Activated CD4-positive, alpha-beta T cell treated with anti-CD3 and anti-CD28 coated beads, Interleukin-2, amount 50 U/mL, for 24 hours (primary cell): ENCODE measurements at regions not wholly inside any gene's neighbourhood (a gene's known extent, or its start where the extent isn't known, plus 50 kb on each side); places are given as distances from the start of the nearest gene placed in this dataset.

Experiments
- DNase-seq, 2 donors: peaks; one replicate each; pipeline ENCODE4 v3.0.0-alpha.2; 2020; ENCODE audit warnings: low read depth in 1 of 2, low spot score in 1 of 2

- DNase-seq, result no peak
Observed at GRCh38 chrX:20863649-20864048, 510.6 kb upstream of the CNKSR2 start.

- DNase-seq, result no peak
Observed at GRCh38 chrX:20861113-20861512, 513.1 kb upstream of the CNKSR2 start.

GRCh38 chrX:20857746-20858145 is 516.5 kb upstream of the CNKSR2 start:
- no peak for DNase-seq

GRCh38 chrX:20838477-20838876 is 535.7 kb upstream of the CNKSR2 start:
- DNase-seq, result no peak

GRCh38 chrX:20829665-20830491 is 544.3 kb upstream of the CNKSR2 start:
- DNase-seq, result no peak

- no peak for DNase-seq
Observed at GRCh38 chrX:20825984-20826383, 548.2 kb upstream of the CNKSR2 start.

GRCh38 chrX:20803971-20804370 is 537.3 kb upstream of the RPS6KA3 start:
- no peak for DNase-seq

- no peak for DNase-seq
Observed at GRCh38 chrX:20802036-20802435, 535.3 kb upstream of the RPS6KA3 start.

GRCh38 chrX:20796450-20796849 is 529.7 kb upstream of the RPS6KA3 start:
- no peak for DNase-seq

GRCh38 chrX:20789103-20789502 is 522.4 kb upstream of the RPS6KA3 start:
- no peak for DNase-seq

GRCh38 chrX:20767346-20767745 is 500.6 kb upstream of the RPS6KA3 start:
- DNase-seq, result no peak

GRCh38 chrX:20756585-20756984 is 489.9 kb upstream of the RPS6KA3 start:
- no peak for DNase-seq

GRCh38 chrX:20753076-20753475 is 486.4 kb upstream of the RPS6KA3 start:
- DNase-seq, result no peak

- no peak for DNase-seq
Observed at GRCh38 chrX:20746690-20747089, 480.0 kb upstream of the RPS6KA3 start.

GRCh38 chrX:20743046-20743445 is 476.3 kb upstream of the RPS6KA3 start:
- no peak for DNase-seq

GRCh38 chrX:20742106-20742505 is 475.4 kb upstream of the RPS6KA3 start:
- no peak for DNase-seq

- no peak for DNase-seq
Observed at GRCh38 chrX:20740443-20740842, 473.7 kb upstream of the RPS6KA3 start.

- no peak for DNase-seq
Observed at GRCh38 chrX:20739038-20739745, 472.5 kb upstream of the RPS6KA3 start.

- DNase-seq, result no peak
Observed at GRCh38 chrX:20729416-20729815, 462.7 kb upstream of the RPS6KA3 start.

GRCh38 chrX:20727447-20727846 is 460.7 kb upstream of the RPS6KA3 start:
- DNase-seq, result no peak

- DNase-seq, result no peak
Observed at GRCh38 chrX:20720954-20721626, 454.4 kb upstream of the RPS6KA3 start.
